ENCODE measurements at regions not wholly inside any gene's neighbourhood (a gene's known extent, or its start where the extent isn't known, plus 50 kb on each side); places are given as distances from the start of the nearest gene placed in this dataset.
A peak's percentile ranks its signal among the peaks of the same experiment; 100 is the strongest.

- ATAC-seq (peak in 1 of 4 donors; percentile 44), FAIRE-seq (no peak), DNase-seq (no peak)
- Histone ChIP-seq H3K4me1 (no peaks in the 10 kb centered on the region), H3K27me3 (no peaks in the 10 kb centered on the region), H3K36me3 (no peaks in the 10 kb centered on the region), H3K4me3 (no peak overlapping the region), H3K27ac (no peak overlapping the region), H3K9me3 (no peaks in the 10 kb centered on the region)
- TF ChIP-seq, protein P1, sequence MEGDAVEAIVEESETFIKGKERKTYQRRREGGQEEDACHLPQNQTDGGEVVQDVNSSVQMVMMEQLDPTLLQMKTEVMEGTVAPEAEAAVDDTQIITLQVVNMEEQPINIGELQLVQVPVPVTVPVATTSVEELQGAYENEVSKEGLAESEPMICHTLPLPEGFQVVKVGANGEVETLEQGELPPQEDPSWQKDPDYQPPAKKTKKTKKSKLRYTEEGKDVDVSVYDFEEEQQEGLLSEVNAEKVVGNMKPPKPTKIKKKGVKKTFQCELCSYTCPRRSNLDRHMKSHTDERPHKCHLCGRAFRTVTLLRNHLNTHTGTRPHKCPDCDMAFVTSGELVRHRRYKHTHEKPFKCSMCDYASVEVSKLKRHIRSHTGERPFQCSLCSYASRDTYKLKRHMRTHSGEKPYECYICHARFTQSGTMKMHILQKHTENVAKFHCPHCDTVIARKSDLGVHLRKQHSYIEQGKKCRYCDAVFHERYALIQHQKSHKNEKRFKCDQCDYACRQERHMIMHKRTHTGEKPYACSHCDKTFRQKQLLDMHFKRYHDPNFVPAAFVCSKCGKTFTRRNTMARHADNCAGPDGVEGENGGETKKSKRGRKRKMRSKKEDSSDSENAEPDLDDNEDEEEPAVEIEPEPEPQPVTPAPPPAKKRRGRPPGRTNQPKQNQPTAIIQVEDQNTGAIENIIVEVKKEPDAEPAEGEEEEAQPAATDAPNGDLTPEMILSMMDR (IDR thresholded peaks at IDR 0.05), result no peak
- 30 to 38% methylated on average over 5 of the region's 5 CpGs for WGBS, 2 donors
- intact Hi-C loops (cut with DNase I), result no loop called here
These were observed 78.8 kb downstream of the PTCHD4 start for GRCh38 chr6:48032151-48032550.

DNA sequence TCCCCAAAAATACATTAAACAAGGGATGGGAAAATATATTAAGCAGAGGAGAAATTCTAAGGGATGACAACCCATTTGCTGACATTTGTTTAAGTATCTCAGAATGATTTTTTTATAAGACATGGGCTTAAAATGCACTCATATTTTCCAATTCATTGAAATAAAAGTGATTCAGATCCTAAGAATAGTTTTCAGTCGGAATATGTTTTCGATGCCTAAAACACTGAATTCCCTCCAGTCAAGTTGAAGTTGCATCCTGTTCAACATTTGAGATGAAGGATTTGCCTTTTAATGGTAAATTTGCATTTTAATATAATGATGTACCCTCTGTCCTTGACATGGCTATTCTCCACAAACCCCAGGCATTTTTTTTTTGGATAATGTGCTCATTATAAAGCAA, 79.3 kb downstream of the PTCHD4 start:
- no peak overlapping the region for H3K4me3 ChIP-seq
- intact Hi-C loops (cut with DNase I), result no loop called here
- no peak overlapping the region for H3K27ac ChIP-seq
- H3K36me3 ChIP-seq, result no peaks in the 10 kb centered on the region
- H3K9me3 ChIP-seq, result no peaks in the 10 kb centered on the region
- TF ChIP-seq, protein P1 (IDR thresholded peaks at IDR 0.05), result no peak
- no peak for FAIRE-seq
- H3K4me1 ChIP-seq, result no peaks in the 10 kb centered on the region
- no peak for DNase-seq
- no peak for ATAC-seq
- H3K27me3 ChIP-seq, result no peaks in the 10 kb centered on the region
- 60 to 78% methylated on average over 2 of the region's 2 CpGs for WGBS, 2 donors

- 47 to 51% methylated on average over 8 of the region's 8 CpGs for WGBS, 2 donors
- intact Hi-C loops (cut with DNase I), result no loop called here
- Histone ChIP-seq H3K27ac (no peak overlapping the region), H3K36me3 (no peaks in the 10 kb centered on the region), H3K9me3 (no peaks in the 10 kb centered on the region), H3K27me3 (no peaks in the 10 kb centered on the region), H3K4me3 (no peak overlapping the region), H3K4me1 (no peaks in the 10 kb centered on the region)
- DNase-seq (no peak), ATAC-seq (no peak), FAIRE-seq (no peak)
- TF ChIP-seq, protein P1 (IDR thresholded peaks at IDR 0.05), result no peak
These were observed 83.1 kb downstream of the PTCHD4 start for GRCh38 chr6:48027704-48028435.

DNA sequence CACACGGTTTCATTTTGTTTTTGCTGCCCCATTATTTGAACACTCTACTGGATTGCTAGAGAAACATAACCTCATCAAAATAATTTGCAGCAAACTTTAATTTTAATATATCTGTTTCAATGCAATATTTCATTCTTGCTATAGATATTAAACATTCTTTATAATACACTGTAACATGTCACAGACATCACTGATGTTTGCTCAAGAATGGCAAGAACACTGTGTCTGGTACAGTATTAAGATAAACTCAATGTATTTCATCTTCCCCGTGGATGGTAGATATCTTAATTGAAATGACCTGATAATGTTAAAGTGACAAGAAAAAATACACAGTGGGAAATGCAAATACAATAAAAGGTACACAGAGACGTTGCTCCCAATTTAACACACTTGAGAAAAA, 86.0 kb downstream of the PTCHD4 start:
- Histone ChIP-seq H3K4me3 (no peak overlapping the region), H3K27me3 (no peaks in the 10 kb centered on the region), H3K27ac (no peak overlapping the region), H3K36me3 (no peaks in the 10 kb centered on the region), H3K4me1 (no peaks in the 10 kb centered on the region), H3K9me3 (no peaks in the 10 kb centered on the region)
- no peak for FAIRE-seq
- DNase-seq, result no peak
- WGBS, 2 donors, result 31 to 39% methylated on average over 3 of the region's 3 CpGs
- TF ChIP-seq, protein P1 (IDR thresholded peaks at IDR 0.05), result no peak
- intact Hi-C loops (cut with DNase I), result no loop called here
- ATAC-seq, result no peak

DNA sequence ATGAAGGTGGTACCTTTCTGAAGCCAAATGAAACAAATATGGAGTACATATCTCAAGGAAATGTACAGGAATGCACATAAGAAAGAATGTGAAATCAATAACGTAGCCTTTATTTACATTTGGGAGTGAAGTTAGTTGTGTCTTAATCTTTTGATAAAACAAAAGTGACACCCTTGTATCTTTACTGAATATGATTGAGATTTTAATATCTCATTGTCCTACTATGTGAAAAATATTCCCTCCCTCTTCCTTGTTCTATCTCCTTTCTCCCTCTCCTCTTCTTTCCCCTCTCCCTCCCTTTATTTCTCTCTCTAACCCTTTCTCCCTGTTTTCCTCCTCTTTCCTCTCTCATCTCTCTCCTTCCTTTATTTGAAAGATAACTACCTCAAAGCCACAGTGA, 89.1 kb downstream of the PTCHD4 start:
- Histone ChIP-seq H3K9me3 (no peaks in the 10 kb centered on the region), H3K36me3 (no peaks in the 10 kb centered on the region), H3K4me1 (no peaks in the 10 kb centered on the region), H3K27me3 (no peaks in the 10 kb centered on the region), H3K27ac (no peak overlapping the region), H3K4me3 (no peak overlapping the region)
- TF ChIP-seq, protein P1 (IDR thresholded peaks at IDR 0.05), result no peak
- ATAC-seq (no peak), FAIRE-seq (no peak), DNase-seq (no peak)
- 18 to 27% methylated on average over 1 of the region's 1 CpG for WGBS, 2 donors
- intact Hi-C loops (cut with DNase I), result no loop called here

Data from pancreas (tissue), 10 donors.